ENCODE measurements at regions not wholly inside any gene's neighbourhood (a gene's known extent, or its start where the extent isn't known, plus 50 kb on each side); places are given as distances from the start of the nearest gene placed in this dataset.

DNA sequence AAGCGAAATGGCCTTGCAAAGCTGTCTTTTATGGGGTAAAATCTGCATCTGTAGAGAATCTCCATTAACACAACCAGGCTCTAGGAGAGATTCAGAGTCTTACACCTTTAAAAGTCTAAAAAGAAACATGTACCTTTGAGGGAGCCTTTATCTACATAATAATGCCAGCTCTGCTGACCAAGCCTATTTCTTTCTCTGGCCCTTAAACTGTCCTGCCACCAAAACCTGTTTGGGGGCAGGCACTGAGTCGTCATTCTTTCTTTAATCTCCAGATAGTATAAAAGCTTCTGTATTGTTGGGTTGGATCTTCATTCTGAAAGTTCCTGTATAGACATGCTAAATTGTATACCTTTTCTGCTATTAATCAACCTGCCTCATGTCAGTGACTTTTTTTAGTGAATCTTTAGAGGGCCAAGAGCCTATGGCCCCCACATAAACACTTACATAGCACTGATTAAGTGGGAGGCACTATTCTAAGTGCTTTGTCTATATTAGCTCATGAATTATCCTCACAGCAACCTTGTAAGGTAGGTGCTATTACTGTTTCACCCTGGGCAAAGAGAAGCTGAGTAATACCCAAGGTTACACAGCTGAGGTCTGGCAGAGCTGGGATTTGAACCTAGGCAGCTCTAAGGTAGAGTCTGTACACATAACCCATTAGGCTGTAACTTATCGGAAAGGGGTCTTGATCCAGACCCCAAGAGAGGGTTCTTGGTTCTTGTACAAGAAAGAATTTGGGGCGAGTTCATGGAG is 232.3 kb upstream of the DTNBP1 start:
- no peak for TF ChIP-seq CTCF (IDR thresholded peaks at IDR 0.05; ENCODE audit: low read depth, low read length, poor library complexity, severe bottlenecking)
- no peak for TF ChIP-seq EZH2phosphoT487 (IDR thresholded peaks at IDR 0.05; ENCODE audit: borderline replicate concordance, low read length)
- Histone ChIP-seq H3K9me3 (ENCODE audit: control insufficient read depth, insufficient read depth, low read length) (peaks cover 2% of the 10 kb centered on the region; the same call in 1 of the 2 replicates), H3K27me3 (ENCODE audit: control insufficient read depth, low read length) (no peaks in the 10 kb centered on the region), H3K27ac (ENCODE audit: low read depth, low read length) (no peak overlapping the region), H3F3A (ENCODE audit: control insufficient read depth, insufficient read depth) (peaks cover 5% of the 10 kb centered on the region), H3K4me1 (ENCODE audit: control insufficient read depth, low read length) (peaks cover 46% of the 10 kb centered on the region), H3K79me2 (ENCODE audit: control insufficient read depth, low read length) (no peaks in the 10 kb centered on the region), H3K36me3 (ENCODE audit: control insufficient read depth, low read length) (no peaks in the 10 kb centered on the region), H3K9me2 (replicated peaks; ENCODE audit: control insufficient read depth, low read length) (no peaks in the 10 kb centered on the region), H3K4me3 (ENCODE audit: low read length) (no peak overlapping the region), H3K4me2 (ENCODE audit: low read length) (no peak overlapping the region), H4K20me1 (ENCODE audit: control insufficient read depth, insufficient read depth, low read depth, low read length) (no peaks in the 10 kb centered on the region)

DNA sequence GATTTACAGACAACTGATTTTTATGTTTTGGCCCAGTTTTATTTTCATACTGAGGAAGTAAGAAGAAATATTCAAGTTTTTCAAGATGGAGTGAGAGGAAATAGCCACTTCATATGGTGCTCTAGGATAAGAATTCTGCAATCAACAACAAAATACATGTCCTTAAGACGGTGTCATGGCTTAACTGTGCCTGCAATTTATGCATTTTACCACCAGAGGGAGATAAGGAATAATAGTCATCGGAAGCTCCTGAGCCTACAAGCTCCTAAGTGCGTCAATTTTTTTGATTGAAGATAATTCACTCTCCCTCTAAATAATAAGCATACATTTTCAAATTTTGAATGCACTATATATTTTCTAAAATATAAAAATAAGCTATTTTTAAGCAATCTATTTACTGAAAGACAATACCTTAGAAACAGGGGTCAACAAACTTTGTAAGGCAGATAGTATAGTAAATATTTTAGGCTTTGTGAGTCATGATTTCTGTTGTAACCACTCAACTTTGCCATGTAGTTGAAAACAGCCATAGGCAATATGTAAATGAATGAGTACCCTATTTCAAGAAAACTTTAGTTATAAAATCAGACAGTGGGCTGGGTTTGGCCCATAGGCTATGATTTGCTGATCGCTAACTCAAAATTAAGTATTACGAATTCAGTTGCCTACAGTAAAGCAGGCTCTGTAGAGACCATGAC is 230.9 kb upstream of the DTNBP1 start:
- TF ChIP-seq EZH2phosphoT487 (IDR thresholded peaks at IDR 0.05; ENCODE audit: borderline replicate concordance, low read length) = no peak
- peak; percentile 65 for TF ChIP-seq CTCF (IDR thresholded peaks at IDR 0.05; ENCODE audit: low read depth, low read length, poor library complexity, severe bottlenecking)
- no peaks in the 10 kb centered on the region for H3K27me3 ChIP-seq (ENCODE audit: control insufficient read depth, low read length)
- H3K9me3 ChIP-seq (ENCODE audit: control insufficient read depth, insufficient read depth, low read length) = peaks cover 2% of the 10 kb centered on the region; the same call in 1 of the 2 replicates
- no peak overlapping the region for H3K4me2 ChIP-seq (ENCODE audit: low read length)
- no peaks in the 10 kb centered on the region for H3K36me3 ChIP-seq (ENCODE audit: control insufficient read depth, low read length)
- H3K4me3 ChIP-seq (ENCODE audit: low read length) = no peak overlapping the region
- no peak overlapping the region for H3K27ac ChIP-seq (ENCODE audit: low read depth, low read length)
- H3F3A ChIP-seq (ENCODE audit: control insufficient read depth, insufficient read depth) = peaks cover 5% of the 10 kb centered on the region
- no peaks in the 10 kb centered on the region for H4K20me1 ChIP-seq (ENCODE audit: control insufficient read depth, insufficient read depth, low read depth, low read length)
- no peaks in the 10 kb centered on the region for H3K9me2 ChIP-seq (replicated peaks; ENCODE audit: control insufficient read depth, low read length)
- no peaks in the 10 kb centered on the region for H3K79me2 ChIP-seq (ENCODE audit: control insufficient read depth, low read length)
- H3K4me1 ChIP-seq (ENCODE audit: control insufficient read depth, low read length) = peaks cover 42% of the 10 kb centered on the region

DNA sequence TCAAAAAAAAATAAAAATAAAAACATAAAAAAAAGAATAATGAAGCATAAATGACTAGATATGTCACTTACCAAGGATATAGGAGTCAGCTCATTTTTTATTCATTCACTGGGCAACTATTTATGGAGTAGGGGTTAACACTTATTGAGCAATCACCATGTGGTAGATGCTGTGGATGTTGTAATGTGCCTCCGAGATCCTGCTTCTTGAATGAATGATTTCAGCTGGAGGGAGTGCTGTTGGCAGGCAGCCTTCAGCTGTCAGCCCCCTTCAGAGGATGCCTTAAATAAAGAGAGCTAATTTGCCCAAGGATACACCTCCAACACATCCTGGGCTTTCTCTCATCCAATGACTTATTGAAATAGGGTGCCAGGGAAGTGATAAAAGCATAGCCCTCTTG is 229.5 kb upstream of the DTNBP1 start:
- Histone ChIP-seq H3K9me2 (replicated peaks; ENCODE audit: control insufficient read depth, low read length) (no peaks in the 10 kb centered on the region), H4K20me1 (ENCODE audit: control insufficient read depth, insufficient read depth, low read depth, low read length) (no peaks in the 10 kb centered on the region), H3K36me3 (ENCODE audit: control insufficient read depth, low read length) (no peaks in the 10 kb centered on the region), H3K4me2 (ENCODE audit: low read length) (no peak overlapping the region), H3K4me1 (ENCODE audit: control insufficient read depth, low read length) (peaks cover 42% of the 10 kb centered on the region), H3K27me3 (ENCODE audit: control insufficient read depth, low read length) (no peaks in the 10 kb centered on the region), H3K9me3 (ENCODE audit: control insufficient read depth, insufficient read depth, low read length) (peaks cover 2% of the 10 kb centered on the region; the same call in 1 of the 2 replicates), H3K27ac (ENCODE audit: low read depth, low read length) (no peak overlapping the region), H3F3A (ENCODE audit: control insufficient read depth, insufficient read depth) (peaks cover 11% of the 10 kb centered on the region), H3K79me2 (ENCODE audit: control insufficient read depth, low read length) (no peaks in the 10 kb centered on the region), H3K4me3 (ENCODE audit: low read length) (no peak overlapping the region)
- no peak for TF ChIP-seq EZH2phosphoT487 (IDR thresholded peaks at IDR 0.05; ENCODE audit: borderline replicate concordance, low read length)
- TF ChIP-seq CTCF (IDR thresholded peaks at IDR 0.05; ENCODE audit: low read depth, low read length, poor library complexity, severe bottlenecking) = no peak

All from DOHH2 (cell line).